Hepatocyte (in vitro differentiated cells): ENCODE measurements at regions not wholly inside any gene's neighbourhood (a gene's known extent, or its start where the extent isn't known, plus 50 kb on each side); places are given as distances from the start of the nearest gene placed in this dataset.

ENCODE experiments used
- DNase-seq: peaks from one replicate; pipeline ENCODE4 v3.0.0-alpha.2; 2016; ENCODE audit warnings: low spot score
- H2AFZ ChIP-seq: fragments of 200-600 bp; sonication (generic); 2 replicates; pipeline ENCODE4 v1.6.0; 2016; ENCODE audit warnings: antibody characterized with exemption, mild to moderate bottlenecking
- H3K27ac ChIP-seq: fragments of 200-600 bp; sonication (generic); 2 replicates; pipeline ENCODE4 v1.5.1; 2016; ENCODE audit warnings: mild to moderate bottlenecking
- H3K27me3 ChIP-seq: fragments of 200-600 bp; sonication (generic); 2 replicates; pipeline ENCODE4 v1.6.1; 2016
- H3K36me3 ChIP-seq: fragments of 200-600 bp; sonication (generic); replicated peaks from 2 replicates; pipeline ENCODE4 v1.5.1; 2016; ENCODE audit warnings: low read depth; ENCODE audit not compliant: insufficient read depth
- H3K4me1 ChIP-seq: fragments of 200-600 bp; sonication (generic); 2 replicates; pipeline ENCODE4 v1.5.1; 2016; ENCODE audit warnings: mild to moderate bottlenecking, moderate library complexity; ENCODE audit not compliant: insufficient read depth
- H3K4me2 ChIP-seq: fragments of 200-600 bp; sonication (generic); 2 replicates; pipeline ENCODE4 v1.6.0; 2016
- H3K4me3 ChIP-seq: fragments of 200-600 bp; sonication (generic); 2 replicates; pipeline ENCODE4 v1.5.1; 2016; ENCODE audit warnings: mild to moderate bottlenecking
- H3K79me2 ChIP-seq: fragments of 200-600 bp; sonication (generic); 2 replicates; pipeline ENCODE4 v1.6.0; 2017; ENCODE audit warnings: mild to moderate bottlenecking
- H3K9me2 ChIP-seq: fragments of 200-600 bp; sonication (generic); replicated peaks from 2 replicates; pipeline ENCODE4 v1.6.0; 2017; ENCODE audit warnings: mild to moderate bottlenecking; ENCODE audit not compliant: insufficient read depth
- H3K9me3 ChIP-seq: fragments of 200-600 bp; sonication (generic); 2 replicates; pipeline ENCODE4 v1.5.1; 2016; ENCODE audit warnings: low read depth, mild to moderate bottlenecking
- H4K20me1 ChIP-seq: fragments of 200-600 bp; sonication (generic); 2 replicates; pipeline ENCODE4 v1.6.0; 2016; ENCODE audit warnings: mild to moderate bottlenecking; ENCODE audit not compliant: insufficient read depth, poor library complexity, severe bottlenecking
- EZH2 ChIP-seq: fragments of 200-600 bp; sonication (generic); IDR thresholded peaks from 2 replicates; pipeline ENCODE4 v1.6.1; 2016; ENCODE audit warnings: antibody characterized with exemption, mild to moderate bottlenecking, borderline replicate concordance
- EZH2phosphoT487 ChIP-seq: fragments of 200-600 bp; sonication (generic); IDR thresholded peaks from one replicate; pipeline ENCODE4 v1.6.1; 2018; ENCODE audit warnings: antibody characterized with exemption, mild to moderate bottlenecking, low read depth, moderate library complexity; ENCODE audit not compliant: unreplicated experiment, severe bottlenecking
- WGBS: methylation state at CpG from one replicate; pipeline ENCODE4 v1.1.6; 2016; ENCODE audit warnings: low lambda C conversion rate; ENCODE audit errors: missing lambda C conversion rate; 5-methylcytosine and 5-hydroxymethylcytosine counted together
- TF ChIP-seq, protein P1 (sequence below): fragments of 200-600 bp; sonication (generic); IDR thresholded peaks from 2 replicates; pipeline ENCODE4 v1.5.1; 2016; ENCODE audit warnings: antibody characterized with exemption, mild to moderate bottlenecking; ENCODE audit not compliant: poor library complexity

DNA sequence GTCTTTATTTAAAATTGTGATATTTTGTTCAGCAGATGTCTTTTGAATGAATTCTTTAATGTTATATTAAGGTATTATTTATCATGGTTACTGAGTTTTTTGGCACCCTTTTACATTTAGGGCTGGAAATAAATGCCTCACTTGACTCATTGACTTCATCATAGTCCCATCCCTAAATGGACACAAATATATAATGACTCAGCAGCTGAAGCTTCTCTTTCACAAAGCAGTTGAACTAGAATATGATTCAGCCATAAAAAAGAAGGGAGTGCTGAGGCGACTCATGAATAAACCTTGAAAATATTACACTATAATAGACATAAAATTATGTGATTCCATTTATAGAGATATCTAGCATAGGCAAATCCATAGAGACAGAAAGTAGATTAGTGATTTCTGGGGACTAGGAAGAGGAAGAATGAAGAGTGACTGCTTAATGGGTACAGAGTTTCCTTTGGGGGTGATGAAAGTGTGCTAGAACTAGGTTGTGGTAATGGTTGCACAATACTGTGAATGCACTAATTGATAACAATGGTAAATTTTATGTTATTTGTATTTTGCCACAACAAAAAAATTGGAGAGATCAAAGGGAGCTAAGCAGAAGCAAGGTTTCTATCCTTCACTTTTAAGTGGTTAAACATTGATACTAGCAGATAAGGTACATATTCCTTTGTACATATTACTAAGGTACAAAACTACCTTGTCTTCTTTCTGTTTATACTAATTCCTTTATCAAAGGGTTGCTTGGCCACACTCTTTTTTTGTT, 449.6 kb downstream of the NTRK2 start:
- Histone ChIP-seq H4K20me1 (no peaks in the 10 kb centered on the region), H3K9me3 (no peaks in the 10 kb centered on the region), H3K36me3 (no peaks in the 10 kb centered on the region), H3K27me3 (no peaks in the 10 kb centered on the region), H3K79me2 (no peaks in the 10 kb centered on the region), H2AFZ (no peak overlapping the region), H3K4me3 (no peak overlapping the region), H3K4me1 (no peaks in the 10 kb centered on the region), H3K9me2 (no peaks in the 10 kb centered on the region), H3K27ac (no peak overlapping the region), H3K4me2 (no peak overlapping the region)
- 100% methylated on average over 1 of the region's 1 CpG for WGBS
- DNase-seq, result no peak
- TF ChIP-seq, protein P1, sequence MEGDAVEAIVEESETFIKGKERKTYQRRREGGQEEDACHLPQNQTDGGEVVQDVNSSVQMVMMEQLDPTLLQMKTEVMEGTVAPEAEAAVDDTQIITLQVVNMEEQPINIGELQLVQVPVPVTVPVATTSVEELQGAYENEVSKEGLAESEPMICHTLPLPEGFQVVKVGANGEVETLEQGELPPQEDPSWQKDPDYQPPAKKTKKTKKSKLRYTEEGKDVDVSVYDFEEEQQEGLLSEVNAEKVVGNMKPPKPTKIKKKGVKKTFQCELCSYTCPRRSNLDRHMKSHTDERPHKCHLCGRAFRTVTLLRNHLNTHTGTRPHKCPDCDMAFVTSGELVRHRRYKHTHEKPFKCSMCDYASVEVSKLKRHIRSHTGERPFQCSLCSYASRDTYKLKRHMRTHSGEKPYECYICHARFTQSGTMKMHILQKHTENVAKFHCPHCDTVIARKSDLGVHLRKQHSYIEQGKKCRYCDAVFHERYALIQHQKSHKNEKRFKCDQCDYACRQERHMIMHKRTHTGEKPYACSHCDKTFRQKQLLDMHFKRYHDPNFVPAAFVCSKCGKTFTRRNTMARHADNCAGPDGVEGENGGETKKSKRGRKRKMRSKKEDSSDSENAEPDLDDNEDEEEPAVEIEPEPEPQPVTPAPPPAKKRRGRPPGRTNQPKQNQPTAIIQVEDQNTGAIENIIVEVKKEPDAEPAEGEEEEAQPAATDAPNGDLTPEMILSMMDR, result no peak
- no peak for TF ChIP-seq EZH2
- TF ChIP-seq EZH2phosphoT487, result no peak

- no peaks in the 10 kb centered on the region for H3K9me3 ChIP-seq
- H3K36me3 ChIP-seq, result no peaks in the 10 kb centered on the region
- H2AFZ ChIP-seq, result no peak overlapping the region
- H4K20me1 ChIP-seq, result no peaks in the 10 kb centered on the region
- H3K27me3 ChIP-seq, result no peaks in the 10 kb centered on the region
- TF ChIP-seq, protein P1, result no peak
- no peak for TF ChIP-seq EZH2phosphoT487
- no peak for TF ChIP-seq EZH2
- H3K9me2 ChIP-seq, result no peaks in the 10 kb centered on the region
- no peak overlapping the region for H3K4me2 ChIP-seq
- 65% methylated on average over 4 of the region's 4 CpGs for WGBS
- no peaks in the 10 kb centered on the region for H3K79me2 ChIP-seq
- no peaks in the 10 kb centered on the region for H3K4me1 ChIP-seq
- no peak for DNase-seq
- H3K27ac ChIP-seq, result no peak overlapping the region
- H3K4me3 ChIP-seq, result no peak overlapping the region
Observed at GRCh38 chr9:85117831-85118230, 448.3 kb downstream of the NTRK2 start.

DNA sequence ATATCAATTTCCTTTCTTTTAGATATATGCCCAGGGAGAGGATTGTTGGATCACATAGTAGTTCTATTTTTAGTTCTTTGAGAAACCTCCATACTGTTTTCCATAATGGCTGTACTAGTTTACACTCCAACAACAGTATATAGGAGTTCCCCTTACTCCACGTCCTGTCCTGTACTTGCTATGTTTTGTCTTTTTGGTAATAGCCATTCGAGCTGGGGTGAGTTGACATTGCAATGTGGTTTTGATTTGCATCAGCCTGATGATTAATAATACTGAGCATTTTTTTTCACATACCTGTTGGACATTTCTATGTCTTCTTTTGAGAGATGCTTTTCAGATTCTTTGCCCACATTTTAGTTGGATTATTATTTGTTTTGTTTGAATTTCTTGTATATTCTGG, 445.9 kb downstream of the NTRK2 start:
- TF ChIP-seq EZH2 (no peak), EZH2phosphoT487 (no peak)
- TF ChIP-seq, protein P1, result no peak
- no peak overlapping the region for H3K4me2 ChIP-seq
- no peak overlapping the region for H3K4me3 ChIP-seq
- WGBS, result 91% methylated on average over 2 of the region's 2 CpGs
- no peaks in the 10 kb centered on the region for H4K20me1 ChIP-seq
- no peaks in the 10 kb centered on the region for H3K36me3 ChIP-seq
- H3K9me2 ChIP-seq, result no peaks in the 10 kb centered on the region
- DNase-seq, result no peak
- no peaks in the 10 kb centered on the region for H3K27me3 ChIP-seq
- H3K27ac ChIP-seq, result no peak overlapping the region
- no peaks in the 10 kb centered on the region for H3K4me1 ChIP-seq
- H3K79me2 ChIP-seq, result no peaks in the 10 kb centered on the region
- H2AFZ ChIP-seq, result no peak overlapping the region
- no peaks in the 10 kb centered on the region for H3K9me3 ChIP-seq
